PC-3 (cell line): ENCODE measurements at regions not wholly inside any gene's neighbourhood (a gene's known extent, or its start where the extent isn't known, plus 50 kb on each side); places are given as distances from the start of the nearest gene placed in this dataset.

Source experiments
- ATAC-seq: fragments of 200-7000 bp; cut with Tn5 transposase; 2 replicates; pipeline ENCODE4 v1.9.1; 2020; ENCODE audit warnings: mild to moderate bottlenecking, moderate library complexity
- BruUV-seq: library from RNA; stranded (reverse); fragments of 400-500 nt; replicated peaks from 2 replicates; lab custom pipeline; 2021; lab: Mats Ljungman, UMichigan
- CTCF ChIA-PET: fragments of 300-600 bp; sonication (Branson Sonifier 250); formaldehyde crosslinking; loops from one replicate; lab custom pipeline; 2022; ENCODE audit warnings: antibody characterized with exemption; lab: Charles Lee
- POLR2A ChIA-PET: fragments of 300-600 bp; sonication (Branson Sonifier 250); formaldehyde crosslinking; loops from one replicate; lab custom pipeline; 2022; ENCODE audit warnings: antibody characterized with exemption; ENCODE audit not compliant: unreplicated experiment; lab: Charles Lee
- DNase-seq: peaks from one replicate; pipeline ENCODE4 v3.0.0-alpha.2; 2015
- H2AFZ ChIP-seq: fragments of 300-600 bp; sonication (generic); 2 replicates; pipeline ENCODE4 v1.6.0; 2016; ENCODE audit warnings: antibody characterized with exemption, low read length
- H3F3A ChIP-seq: fragments of 300-600 bp; sonication (generic); one replicate; pipeline ENCODE4 v1.6.0; 2017; ENCODE audit warnings: antibody characterized with exemption, low read length, control low read depth, mild to moderate bottlenecking; ENCODE audit not compliant: unreplicated experiment
- H3K27ac ChIP-seq: fragments of 300-600 bp; sonication (generic); 2 replicates; pipeline ENCODE4 v1.5.1; 2016; ENCODE audit warnings: mild to moderate bottlenecking, low read length
- H3K27me3 ChIP-seq: fragments of 300-600 bp; sonication (generic); 2 replicates; pipeline ENCODE4 v1.6.1; 2016; ENCODE audit warnings: low read length, mixed read lengths
- H3K36me3 ChIP-seq: fragments of 300-600 bp; sonication (generic); 2 replicates; pipeline ENCODE4 v1.6.1; 2016; ENCODE audit warnings: low read depth, mixed run types, low read length, mixed read lengths
- H3K4me1 ChIP-seq: fragments of 300-600 bp; sonication (generic); 2 replicates; pipeline ENCODE4 v1.5.1; 2016; ENCODE audit warnings: low read length; ENCODE audit not compliant: insufficient read depth
- H3K4me2 ChIP-seq: fragments of 300-600 bp; sonication (generic); 2 replicates; pipeline ENCODE4 v1.6.0; 2016; ENCODE audit warnings: low read length
- H3K4me3 ChIP-seq: fragments of 300-600 bp; sonication (generic); 2 replicates; pipeline ENCODE4 v1.5.1; 2016; ENCODE audit warnings: mild to moderate bottlenecking, low read length, mixed read lengths
- H3K79me2 ChIP-seq: fragments of 300-600 bp; sonication (generic); 2 replicates; pipeline ENCODE4 v1.6.1; 2017; ENCODE audit warnings: low read length, mixed read lengths
- H3K9ac ChIP-seq: fragments of 300-600 bp; sonication (generic); 2 replicates; pipeline ENCODE4 v1.6.0; 2016; ENCODE audit warnings: mild to moderate bottlenecking, low read length
- H3K9me2 ChIP-seq: fragments of 300-600 bp; sonication (generic); replicated peaks from 2 replicates; pipeline ENCODE4 v1.6.1; 2016; ENCODE audit warnings: mixed run types, low read length, mixed read lengths
- H3K9me3 ChIP-seq: fragments of 300-600 bp; sonication (generic); 2 replicates; pipeline ENCODE4 v1.6.1; 2016; ENCODE audit warnings: low read length, mixed read lengths
- H4K20me1 ChIP-seq: fragments of 300-600 bp; sonication (generic); 2 replicates; pipeline ENCODE4 v1.6.1; 2016; ENCODE audit warnings: low read length, mixed read lengths
- CTCF ChIP-seq: fragments of 300-600 bp; sonication (generic); conservative IDR thresholded peaks from 2 replicates; pipeline ENCODE4 v1.5.1; 2017; ENCODE audit warnings: antibody characterized with exemption, low read depth, mild to moderate bottlenecking, low read length
- EZH2 ChIP-seq: fragments of 300-600 bp; sonication (generic); IDR thresholded peaks from one replicate; pipeline ENCODE4 v1.6.1; 2017; ENCODE audit warnings: antibody characterized with exemption, mild to moderate bottlenecking, low read length; ENCODE audit not compliant: unreplicated experiment
- EZH2phosphoT487 ChIP-seq: fragments of 300-600 bp; sonication (generic); IDR thresholded peaks from 2 replicates; pipeline ENCODE4 v1.6.1; 2018; ENCODE audit warnings: mild to moderate bottlenecking, antibody characterized with exemption, low read length, borderline replicate concordance
- intact Hi-C: fragments of 100-400 bp; cut with micrococcal nuclease; formaldehyde crosslinking; loops from 2 replicates; pipeline ENCODE4 v1.9.0; 2023

GRCh38 chr1:201763455-201764140 lies 65.4 kb upstream of the IPO9 start:
- H2AFZ ChIP-seq, result no peak overlapping the region
- peaks cover 11% of the 10 kb centered on the region for H3K4me1 ChIP-seq
- H3K36me3 ChIP-seq, result no peaks in the 10 kb centered on the region
- no peaks in the 10 kb centered on the region for H3K9me3 ChIP-seq
- BruUV-seq, result no TSS peak
- intact Hi-C loops, result no loop called here
- no peak for DNase-seq
- no peaks in the 10 kb centered on the region for H3F3A ChIP-seq
- H3K9ac ChIP-seq, result no peak overlapping the region
- no peak overlapping the region for H3K4me2 ChIP-seq
- no peaks in the 10 kb centered on the region for H3K27me3 ChIP-seq
- TF ChIP-seq CTCF (no peak), EZH2phosphoT487 (no peak), EZH2 (no peak)
- CTCF ChIA-PET, result no interaction called here
- POLR2A ChIA-PET, result no interaction called here
- no peak for ATAC-seq
- no peaks in the 10 kb centered on the region for H3K79me2 ChIP-seq
- no peaks in the 10 kb centered on the region for H3K9me2 ChIP-seq
- no peaks in the 10 kb centered on the region for H4K20me1 ChIP-seq
- H3K4me3 ChIP-seq, result no peak overlapping the region
- H3K27ac ChIP-seq, result no peak overlapping the region

- BruUV-seq, result no TSS peak
- no peaks in the 10 kb centered on the region for H3K27me3 ChIP-seq
- TF ChIP-seq CTCF, result no peak
- no peak for TF ChIP-seq EZH2
- CTCF ChIA-PET, result no interaction called here
- intact Hi-C loops, result no loop called here
- H3K9ac ChIP-seq, result no peak overlapping the region
- H3K4me2 ChIP-seq, result no peak overlapping the region
- H2AFZ ChIP-seq, result no peak overlapping the region
- peaks cover 11% of the 10 kb centered on the region for H3K4me1 ChIP-seq
- no peak overlapping the region for H3K27ac ChIP-seq
- H3K4me3 ChIP-seq, result no peak overlapping the region
- H3K36me3 ChIP-seq, result no peaks in the 10 kb centered on the region
- POLR2A ChIA-PET, result no interaction called here
- no peaks in the 10 kb centered on the region for H3K79me2 ChIP-seq
- no peaks in the 10 kb centered on the region for H4K20me1 ChIP-seq
- ATAC-seq, result no peak
- DNase-seq, result no peak
- H3K9me3 ChIP-seq, result no peaks in the 10 kb centered on the region
- H3K9me2 ChIP-seq, result no peaks in the 10 kb centered on the region
- no peaks in the 10 kb centered on the region for H3F3A ChIP-seq
Observed at GRCh38 chr1:201764166-201764565, 64.8 kb upstream of the IPO9 start.

GRCh38 chr1:201764579-201764978 lies 64.4 kb upstream of the IPO9 start:
- no peak for TF ChIP-seq EZH2phosphoT487
- no peak for TF ChIP-seq CTCF
- no peak for TF ChIP-seq EZH2
- H3K4me1 ChIP-seq, result peaks cover 11% of the 10 kb centered on the region
- no peak overlapping the region for H3K9ac ChIP-seq
- ChIA-PET CTCF (no interaction called here), POLR2A (no interaction called here)
- H4K20me1 ChIP-seq, result no peaks in the 10 kb centered on the region
- no peak for ATAC-seq
- no peaks in the 10 kb centered on the region for H3F3A ChIP-seq
- no peaks in the 10 kb centered on the region for H3K36me3 ChIP-seq
- intact Hi-C loops, result no loop called here
- H3K4me2 ChIP-seq, result no peak overlapping the region
- H3K79me2 ChIP-seq, result no peaks in the 10 kb centered on the region
- no peaks in the 10 kb centered on the region for H3K9me2 ChIP-seq
- no peak overlapping the region for H3K4me3 ChIP-seq
- H3K27ac ChIP-seq, result no peak overlapping the region
- H3K9me3 ChIP-seq, result no peaks in the 10 kb centered on the region
- no peaks in the 10 kb centered on the region for H3K27me3 ChIP-seq
- BruUV-seq, result no TSS peak
- no peak overlapping the region for H2AFZ ChIP-seq
- no peak for DNase-seq
